HL-60 (cell line): ENCODE measurements at regions not wholly inside any gene's neighbourhood (a gene's known extent, or its start where the extent isn't known, plus 50 kb on each side); places are given as distances from the start of the nearest gene placed in this dataset.

Experiments
- CTCF ChIP-seq: IDR thresholded peaks from one replicate; pipeline ENCODE4 v1.5.1; 2011; ENCODE audit warnings: low read length, control low read depth, inconsistent platforms; ENCODE audit not compliant: insufficient read depth
- POLR2AphosphoS5 ChIP-seq: IDR thresholded peaks from 2 replicates; pipeline ENCODE4 v1.6.1; 2012; ENCODE audit warnings: low read depth

- TF ChIP-seq CTCF (no peak), POLR2AphosphoS5 (no peak)
Observed at GRCh38 chr7:68619526-68619925, 978.7 kb upstream of the AUTS2 start.
